ENCODE measurements at regions not wholly inside any gene's neighbourhood (a gene's known extent, or its start where the extent isn't known, plus 50 kb on each side); places are given as distances from the start of the nearest gene placed in this dataset.

DNA sequence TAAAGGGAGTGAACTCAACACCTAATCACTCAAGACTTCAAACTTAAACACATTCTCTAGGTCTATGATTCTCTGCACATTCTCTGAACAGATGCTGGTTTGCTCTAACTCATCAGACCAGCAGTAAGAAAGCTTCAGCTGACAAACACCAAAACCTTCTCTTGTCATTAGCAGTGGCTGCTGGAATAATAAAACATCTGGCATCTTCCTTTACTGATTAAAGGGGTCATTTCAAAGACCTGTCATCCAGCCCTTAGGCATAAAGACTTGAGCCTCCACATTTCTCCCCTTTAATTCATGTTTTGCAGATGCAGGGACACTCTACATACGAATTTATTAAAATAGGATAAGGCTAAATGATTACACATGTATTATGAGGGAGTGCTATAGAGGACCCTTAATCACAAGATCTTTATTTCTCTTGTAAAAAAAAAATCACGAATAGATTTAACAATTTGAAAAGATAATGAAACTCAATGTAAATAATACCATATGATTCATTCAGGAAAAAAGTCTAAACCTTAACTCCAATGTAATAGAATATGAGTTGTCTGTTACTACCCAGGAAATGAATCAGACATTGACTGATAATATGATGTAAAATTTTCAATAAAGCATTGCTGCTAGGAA, 152.4 kb upstream of the GNAI1 start:
- TF ChIP-seq, protein P1, sequence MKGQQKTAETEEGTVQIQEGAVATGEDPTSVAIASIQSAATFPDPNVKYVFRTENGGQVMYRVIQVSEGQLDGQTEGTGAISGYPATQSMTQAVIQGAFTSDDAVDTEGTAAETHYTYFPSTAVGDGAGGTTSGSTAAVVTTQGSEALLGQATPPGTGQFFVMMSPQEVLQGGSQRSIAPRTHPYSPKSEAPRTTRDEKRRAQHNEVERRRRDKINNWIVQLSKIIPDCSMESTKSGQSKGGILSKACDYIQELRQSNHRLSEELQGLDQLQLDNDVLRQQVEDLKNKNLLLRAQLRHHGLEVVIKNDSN (IDR thresholded peaks at IDR 0.05): no peak
- TF ChIP-seq TAF1 (IDR thresholded peaks at IDR 0.05; ENCODE audit: low read depth): no peak

All from Ishikawa (cell line).